GM12875 (cell line): ENCODE measurements at regions not wholly inside any gene's neighbourhood (a gene's known extent, or its start where the extent isn't known, plus 50 kb on each side); places are given as distances from the start of the nearest gene placed in this dataset.

Experiments used
- H3K4me3 ChIP-seq: one replicate; pipeline ENCODE4 v1.5.1; 2011; ENCODE audit warnings: low read depth, low read length, control low read depth
- CTCF ChIP-seq: IDR thresholded peaks from 2 replicates; pipeline ENCODE4 v1.5.1; 2011; ENCODE audit warnings: low read depth, mild to moderate bottlenecking, control low read depth, inconsistent platforms, low read length, moderate library complexity, borderline replicate concordance; ENCODE audit not compliant: insufficient read depth

GRCh38 chr17:11023639-11024479, 186.0 kb upstream of the PIRT start:
- no peak overlapping the region for H3K4me3 ChIP-seq
- TF ChIP-seq CTCF, result no peak

- no peak for TF ChIP-seq CTCF
- H3K4me3 ChIP-seq, result no peak overlapping the region
Observed at GRCh38 chr17:11006530-11006929, 168.6 kb upstream of the PIRT start.

- no peak overlapping the region for H3K4me3 ChIP-seq
- no peak for TF ChIP-seq CTCF
Observed at GRCh38 chr17:11005940-11006339, 168.1 kb upstream of the PIRT start.

- no peak overlapping the region for H3K4me3 ChIP-seq
- no peak for TF ChIP-seq CTCF
Observed at GRCh38 chr17:11002417-11002816, 164.5 kb upstream of the PIRT start.

- no peak overlapping the region for H3K4me3 ChIP-seq
- TF ChIP-seq CTCF, result no peak
Observed at GRCh38 chr17:11001651-11002050, 163.8 kb upstream of the PIRT start.

GRCh38 chr17:10999484-10999883, 161.6 kb upstream of the PIRT start:
- H3K4me3 ChIP-seq, result no peak overlapping the region
- TF ChIP-seq CTCF, result no peak

GRCh38 chr17:10993126-10993525, 155.2 kb upstream of the PIRT start:
- no peak overlapping the region for H3K4me3 ChIP-seq
- TF ChIP-seq CTCF, result no peak
